ENCODE measurements at regions not wholly inside any gene's neighbourhood (a gene's known extent, or its start where the extent isn't known, plus 50 kb on each side); places are given as distances from the start of the nearest gene placed in this dataset.

- Histone ChIP-seq H3K4me2 (ENCODE audit: insufficient read depth, low read length) (no peak overlapping the region), H3K79me2 (ENCODE audit: control insufficient read depth, insufficient read depth, low read length) (no peaks in the 10 kb centered on the region), H3K36me3 (ENCODE audit: control insufficient read depth, insufficient read depth, low read length) (no peaks in the 10 kb centered on the region), H2AFZ (ENCODE audit: low read depth, low read length) (no peak overlapping the region), H3K27me3 (ENCODE audit: control insufficient read depth in 2 of 2, insufficient read depth in 2 of 2, low read length in 2 of 2) (no peaks in the 10 kb centered on the region), H4K20me1 (replicated peaks; ENCODE audit: control insufficient read depth, insufficient read depth, low read length) (no peaks in the 10 kb centered on the region), H3K4me3 (no peak overlapping the region), H3K4me1 (replicated peaks in 1 of 2; ENCODE audit: control insufficient read depth in 2 of 2, insufficient read depth in 2 of 2, low read length in 2 of 2) (no peaks in the 10 kb centered on the region), H3K9me3 (replicated peaks; ENCODE audit: control insufficient read depth, insufficient read depth, low read depth, low read length) (no peaks in the 10 kb centered on the region), H3K9ac (ENCODE audit: insufficient read depth in 1 of 2, low read depth in 2 of 2, low read length in 2 of 2) (no peak overlapping the region), H3K27ac (ENCODE audit: extremely low read depth, low read depth, low read length) (no peak overlapping the region), H3K9me1 (ENCODE audit: control insufficient read depth, insufficient read depth, low read length) (no peaks in the 10 kb centered on the region)
- 0% methylated on average over 2 of the region's 4 CpGs for WGBS (ENCODE audit: insufficient coverage, low coverage, missing lambda C conversion rate)
- CTCF ChIA-PET (ENCODE audit: low intra/inter-chr PET ratio): no interaction called here
- TF ChIP-seq SETDB1 (IDR thresholded peaks at IDR 0.05; ENCODE audit: low read length) (no peak), TCFL5 (CRISPR knock-in tag; conservative IDR thresholded peaks at IDR 0.05) (no peak), NFXL1 (CRISPR knock-in tag; IDR thresholded peaks at IDR 0.05) (no peak), RBM39 (optimal IDR thresholded peaks at IDR 0.05; ENCODE audit: low read depth, low read length) (no peak), HNRNPL (IDR thresholded peaks at IDR 0.05; ENCODE audit: low read depth, low read length) (no peak), ZNF134 (CRISPR knock-in tag; conservative IDR thresholded peaks at IDR 0.05) (no peak), POLR2G (IDR thresholded peaks at IDR 0.05; ENCODE audit: low read depth, low read length) (no peak), C11orf30 (IDR thresholded peaks at IDR 0.05; ENCODE audit: low read depth) (no peak), MYNN (IDR thresholded peaks at IDR 0.05) (no peak), MYNN (CRISPR knock-in tag; IDR thresholded peaks at IDR 0.05) (no peak), MNT (conservative IDR thresholded peaks at IDR 0.05) (no peak), GTF2A2 (tag; IDR thresholded peaks at IDR 0.05) (no peak), PKNOX1 (IDR thresholded peaks at IDR 0.05) (no peak)
- FAIRE-seq (no peak), ATAC-seq (no peak), DNase-seq (ENCODE audit: extremely low read depth in 1 of 4, low spot score in 3 of 4) (no peak)
- no TSS peak for BruUV-seq (replicated peaks)
- POLR2A ChIA-PET: no interaction called here
- in situ Hi-C loops (cut with MboI) (no loop called here), intact Hi-C loops (cut with micrococcal nuclease) (no loop called here)
These were observed 517.6 kb downstream of the BTBD3 start for GRCh38 chr20:12435268-12435667.
